GM19043 (cell line): ENCODE measurements at regions not wholly inside any gene's neighbourhood (a gene's known extent, or its start where the extent isn't known, plus 50 kb on each side); places are given as distances from the start of the nearest gene placed in this dataset.
"Not testable (repeated sequence)": the region's sequence is repeated elsewhere in the genome, so short reads cannot be mapped to it uniquely, and the experiment has no call there.

Experiments used
- ATAC-seq: cut with Tn5 transposase; IDR thresholded peaks from one replicate; pipeline ENCODE4 v1.9.1; 2021; ENCODE audit warnings: low read depth; ENCODE audit not compliant: unreplicated experiment

DNA sequence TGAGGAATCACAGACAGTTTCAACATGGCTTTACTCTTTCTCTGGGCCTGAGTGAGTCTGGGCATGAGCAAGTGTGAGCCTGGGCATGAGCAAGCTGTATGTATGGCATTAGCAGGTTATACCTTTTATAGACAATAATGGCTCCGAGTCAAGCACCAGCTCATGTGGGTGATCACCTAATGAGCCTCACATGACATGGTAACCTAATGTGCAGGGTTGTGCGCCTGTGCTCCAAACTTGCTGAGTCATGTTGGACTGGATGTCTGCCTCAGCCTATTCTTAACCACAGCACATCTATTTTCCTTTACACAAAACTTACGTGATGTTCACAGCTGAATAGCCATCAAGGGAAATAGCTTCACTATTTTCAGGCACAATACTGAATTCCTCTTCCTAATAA, 236.2 kb upstream of the NRIP1 start:
- ATAC-seq: no peak

DNA sequence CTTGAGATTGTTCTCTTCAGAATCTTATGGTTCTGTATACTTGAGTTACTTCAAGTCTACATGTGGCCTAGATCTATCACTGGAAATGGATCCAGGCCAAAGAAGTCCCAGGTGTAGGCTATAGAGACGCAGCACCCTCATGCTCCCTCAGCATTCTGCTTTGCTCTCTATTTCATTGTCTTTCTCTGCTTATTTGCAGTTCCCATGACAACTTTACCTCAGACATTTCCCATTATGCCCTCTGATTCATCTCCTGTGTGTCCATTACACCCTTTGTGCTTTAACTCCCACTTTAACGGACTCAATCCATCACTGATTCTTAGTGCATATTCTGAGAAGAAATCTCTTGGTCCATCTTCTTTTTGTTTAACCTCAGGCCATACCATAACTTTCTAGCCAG, 236.9 kb upstream of the NRIP1 start:
- no peak for ATAC-seq

DNA sequence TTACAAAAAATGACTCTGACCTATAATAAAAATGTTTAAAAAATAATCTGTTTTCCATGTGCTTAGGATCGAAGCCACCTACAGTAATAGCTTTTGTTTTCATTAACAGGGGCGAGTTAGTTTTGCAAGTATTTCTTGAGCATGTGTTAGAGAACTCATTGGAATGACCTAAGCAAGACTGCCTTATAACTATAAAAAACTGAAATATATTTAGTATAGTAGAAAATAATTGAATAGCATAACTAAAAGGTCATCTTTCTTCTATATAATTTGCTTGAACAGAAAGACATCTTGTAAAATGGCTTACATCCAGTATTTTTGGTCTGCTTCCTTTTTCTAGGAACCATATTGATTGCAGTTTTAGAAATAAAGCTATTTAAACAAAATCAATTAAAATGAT, 241.5 kb upstream of the NRIP1 start:
- ATAC-seq: no peak

DNA sequence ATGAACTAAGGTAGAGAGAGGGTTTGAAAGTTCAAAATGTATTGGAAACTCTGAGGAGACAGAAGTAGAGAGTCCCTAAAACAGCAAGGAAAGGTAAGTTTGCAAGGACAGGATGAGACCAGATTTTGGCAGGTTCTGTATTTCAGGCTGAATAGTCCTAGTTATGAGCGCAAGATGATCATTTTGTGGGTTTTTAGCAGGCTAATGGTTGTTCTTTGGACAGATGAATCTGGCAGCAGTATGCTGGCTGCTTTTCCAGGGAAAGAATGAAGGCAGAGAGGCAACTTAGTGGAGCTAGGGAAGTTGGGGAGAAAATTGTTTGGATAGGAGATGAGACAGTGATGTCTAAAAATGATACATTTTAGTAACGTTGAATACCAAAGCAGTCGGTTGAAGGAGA, 243.5 kb upstream of the NRIP1 start:
- ATAC-seq: no peak

DNA sequence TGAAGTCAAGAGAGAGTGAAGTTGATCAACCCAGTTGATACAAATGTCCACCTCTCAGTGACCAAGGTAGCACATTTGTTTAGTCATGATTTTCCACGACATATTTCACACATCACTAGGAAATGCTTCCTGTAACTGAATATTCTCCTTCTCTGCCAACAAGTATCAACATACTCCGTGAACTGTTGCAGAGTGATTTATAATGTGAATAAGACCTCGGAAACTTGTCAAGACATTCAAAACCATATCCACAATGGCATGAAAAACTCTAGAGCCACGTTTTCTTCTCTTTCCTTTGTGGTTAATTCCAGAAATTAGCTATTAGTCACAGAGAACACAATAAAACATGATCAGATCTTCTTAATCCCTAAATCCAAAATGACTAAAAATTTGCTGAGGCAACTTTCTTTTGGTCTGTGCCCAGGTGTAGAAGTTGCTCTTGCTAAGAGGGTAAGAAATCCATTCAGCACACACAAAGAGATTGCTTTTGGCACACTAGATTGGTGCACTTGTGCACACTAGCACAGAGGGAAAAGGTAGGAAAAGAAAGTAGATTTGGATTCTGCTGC, 244.3 kb upstream of the NRIP1 start:
- no peak for ATAC-seq

DNA sequence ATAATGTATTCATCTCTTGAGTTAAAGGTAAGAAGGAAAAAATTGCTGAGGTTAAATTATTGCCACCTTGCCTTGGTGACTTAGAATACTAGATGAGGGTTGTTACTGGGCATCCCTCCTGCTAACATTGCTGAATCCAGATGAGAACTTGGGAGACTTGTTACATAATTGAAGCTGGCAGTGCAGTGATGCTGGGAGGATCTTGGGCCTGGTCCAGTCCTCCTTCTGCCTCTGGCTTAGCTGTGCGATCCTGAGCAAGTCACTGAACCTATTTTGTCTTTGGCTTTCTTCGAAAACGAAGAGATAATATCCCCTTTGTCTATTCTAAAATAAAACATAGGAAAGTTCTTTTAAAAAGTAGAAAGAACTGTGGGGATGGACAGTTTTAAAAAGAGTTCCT, 244.9 kb upstream of the NRIP1 start:
- no peak for ATAC-seq

DNA sequence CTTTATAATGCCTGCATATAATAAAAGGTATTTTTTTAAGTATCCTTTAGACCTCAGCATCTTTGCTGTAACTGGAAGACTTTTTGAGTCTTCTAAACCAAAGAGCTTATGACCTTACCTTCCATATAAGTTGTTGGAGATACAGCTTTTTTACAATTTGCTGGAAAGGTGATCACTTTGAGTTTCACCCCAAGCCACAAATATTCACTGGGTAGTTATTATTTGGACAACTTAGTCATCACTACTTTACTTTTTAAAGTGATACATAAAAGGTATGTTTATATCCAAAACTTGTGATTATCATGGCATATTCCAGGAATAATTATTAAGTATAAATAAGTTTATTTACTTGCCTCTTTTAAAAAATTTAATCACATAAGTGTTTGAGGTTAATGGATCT, 246.7 kb upstream of the NRIP1 start:
- ATAC-seq: no peak

DNA sequence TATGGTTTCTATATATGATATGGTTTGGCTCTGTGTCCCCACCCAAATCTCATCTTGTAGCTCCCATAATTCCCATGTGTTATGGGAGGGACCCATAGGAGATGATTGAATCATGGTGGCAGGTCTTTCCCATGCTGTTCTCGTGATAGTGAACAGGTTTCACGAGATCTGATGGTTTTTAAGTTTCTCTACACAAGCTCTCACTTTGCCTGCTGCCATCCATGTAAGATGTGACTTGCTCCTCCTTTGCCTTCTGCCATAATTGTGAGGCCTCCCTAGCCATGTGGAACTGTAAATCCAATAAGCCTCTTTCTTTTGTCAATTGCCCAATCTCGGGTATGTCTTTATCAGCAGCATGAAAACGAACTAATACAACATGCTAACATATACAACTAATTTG, 252.2 kb upstream of the NRIP1 start:
- ATAC-seq: not testable (repeated sequence)

DNA sequence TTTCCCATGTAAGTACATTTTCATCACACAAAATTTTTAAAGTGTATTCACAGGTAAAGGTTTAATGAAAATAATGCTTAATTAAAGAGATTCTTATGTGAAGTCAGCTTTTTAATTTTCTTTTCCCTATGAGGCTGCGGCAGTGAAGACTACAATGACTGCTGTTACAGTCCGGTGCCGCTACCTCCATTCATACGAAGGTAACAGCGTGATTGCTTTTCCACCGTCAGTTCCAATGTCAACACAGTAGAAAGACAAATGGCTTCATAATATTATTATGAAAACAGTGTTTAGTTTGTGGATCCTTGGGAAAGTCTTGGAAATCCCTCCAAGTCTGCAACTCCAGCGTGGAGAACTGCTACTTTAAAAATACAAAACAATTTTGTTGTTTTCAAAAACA, 254.9 kb upstream of the NRIP1 start:
- ATAC-seq: no peak

DNA sequence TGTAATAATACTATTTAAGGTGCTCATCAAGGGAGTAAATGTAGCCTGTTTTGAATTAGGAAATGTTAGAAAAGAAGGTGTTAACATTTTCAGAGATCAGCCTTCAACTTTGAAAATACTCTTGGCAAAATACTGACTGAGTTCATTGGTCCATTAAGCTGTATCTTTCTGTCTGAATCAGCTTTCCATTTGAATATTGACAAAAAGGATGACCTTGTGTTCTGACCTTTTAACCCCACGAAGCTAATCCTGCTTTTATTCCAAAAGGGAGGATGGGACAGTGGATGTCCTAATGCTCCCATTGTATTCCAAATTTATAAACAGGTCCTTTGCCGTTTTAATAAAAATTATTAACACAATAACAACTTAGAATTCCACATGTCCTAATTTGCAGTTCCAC, 259.7 kb upstream of the NRIP1 start:
- no peak for ATAC-seq

DNA sequence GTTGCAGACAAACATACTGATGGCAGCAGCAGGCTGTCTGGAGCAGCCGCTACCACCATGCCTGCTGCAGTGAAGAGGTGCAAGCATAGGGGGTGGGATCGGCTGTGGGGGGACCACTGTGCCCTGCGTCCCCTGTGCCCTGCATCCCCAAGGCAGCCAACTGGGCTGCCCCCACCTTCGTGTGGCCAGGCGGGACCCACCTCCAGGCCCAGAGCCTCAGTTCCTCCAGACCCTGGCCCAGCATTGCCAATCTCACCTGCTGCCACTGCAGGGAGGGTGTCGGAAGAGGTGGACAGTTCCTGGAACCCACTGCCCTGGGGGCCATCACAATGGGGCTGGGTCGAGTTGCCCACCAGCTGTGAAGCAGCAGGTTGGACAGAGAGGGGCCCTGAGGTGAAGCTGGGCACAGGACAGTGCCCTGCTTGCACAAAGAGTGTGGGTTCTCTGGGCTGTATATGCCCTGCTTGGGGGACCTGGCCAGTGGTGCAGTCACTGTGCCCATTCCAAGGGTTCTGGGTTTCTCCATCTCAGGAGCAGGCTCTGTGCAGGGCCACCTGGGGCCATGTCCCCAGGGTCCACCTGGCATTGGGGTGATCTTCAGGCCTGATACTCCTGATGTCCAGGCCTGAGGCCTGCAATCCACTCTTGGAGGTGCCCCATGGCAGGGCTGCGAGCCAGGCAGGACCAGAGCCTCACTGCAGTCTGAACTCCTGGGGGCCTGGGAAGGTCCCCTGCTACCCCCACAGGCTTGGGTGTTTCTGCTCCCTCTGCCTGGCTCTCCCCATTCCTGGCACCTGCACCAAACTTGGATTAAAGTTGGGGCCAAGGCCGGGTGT, 261.4 kb upstream of the NRIP1 start:
- ATAC-seq: no peak

DNA sequence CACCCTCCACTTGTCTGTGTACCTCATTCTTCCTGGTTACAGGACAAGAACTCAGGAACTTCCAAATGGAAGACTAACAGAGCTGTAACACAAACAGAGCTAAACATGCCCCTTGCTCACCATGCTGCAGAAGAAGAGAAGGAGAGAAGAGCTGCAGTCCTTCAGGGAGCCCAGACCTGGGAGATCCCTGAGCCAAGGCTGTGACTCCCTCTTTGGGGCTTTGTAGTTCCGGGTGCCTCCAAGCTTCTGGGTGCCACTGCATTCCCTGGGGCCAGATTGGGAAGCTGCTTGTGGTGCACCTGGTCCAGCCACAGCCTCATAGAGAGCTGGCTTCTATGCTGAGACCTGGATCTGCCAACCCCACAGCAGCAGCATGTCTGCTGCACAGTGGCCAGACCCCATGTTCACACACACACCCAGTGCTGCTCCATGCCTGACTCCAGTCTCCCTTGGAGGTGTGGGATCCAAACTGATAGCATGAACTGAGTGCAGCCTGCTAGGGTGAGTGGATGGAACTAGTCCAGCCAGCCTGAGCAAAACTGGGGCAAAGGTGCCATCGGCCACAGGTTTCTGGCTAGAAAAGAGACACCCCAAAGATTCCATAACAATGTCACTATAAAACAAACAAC, 263.0 kb upstream of the NRIP1 start:
- no peak for ATAC-seq

DNA sequence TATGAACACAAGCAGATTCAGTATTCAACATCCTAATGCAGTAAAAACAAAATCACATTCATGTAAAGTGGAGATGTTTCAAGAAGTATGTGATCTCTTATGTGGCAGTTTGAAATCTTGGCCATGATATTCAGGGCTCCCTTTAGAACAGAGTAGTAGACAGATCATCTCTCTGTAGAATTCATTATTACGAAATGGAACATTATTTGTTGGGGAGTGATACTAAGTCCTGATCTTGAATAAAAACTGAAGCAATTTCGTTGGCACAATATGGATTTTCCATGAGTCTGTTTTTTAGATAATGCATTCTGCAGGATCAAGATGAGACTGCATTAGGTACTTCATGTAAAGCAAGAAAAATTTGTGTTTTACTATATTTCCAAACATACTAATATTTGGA, 264.4 kb upstream of the NRIP1 start:
- no peak for ATAC-seq

DNA sequence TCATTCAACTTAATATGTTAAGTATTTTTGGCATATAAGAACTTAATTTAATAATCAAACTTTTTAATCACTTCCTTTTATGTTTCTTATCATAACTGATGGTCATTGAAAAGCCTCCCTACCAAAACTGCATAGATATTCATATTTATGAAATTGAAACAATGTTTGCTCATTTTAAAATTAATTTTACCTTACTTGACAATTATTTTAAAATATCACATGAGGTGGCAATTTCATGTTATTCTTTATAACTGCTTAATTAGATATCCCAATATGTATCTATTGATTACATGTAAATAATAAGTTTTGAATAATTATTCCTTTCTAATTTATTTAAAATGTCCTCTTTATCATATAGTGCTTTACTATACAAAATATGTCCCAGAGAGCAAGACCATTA, 266.1 kb upstream of the NRIP1 start:
- ATAC-seq: no peak

DNA sequence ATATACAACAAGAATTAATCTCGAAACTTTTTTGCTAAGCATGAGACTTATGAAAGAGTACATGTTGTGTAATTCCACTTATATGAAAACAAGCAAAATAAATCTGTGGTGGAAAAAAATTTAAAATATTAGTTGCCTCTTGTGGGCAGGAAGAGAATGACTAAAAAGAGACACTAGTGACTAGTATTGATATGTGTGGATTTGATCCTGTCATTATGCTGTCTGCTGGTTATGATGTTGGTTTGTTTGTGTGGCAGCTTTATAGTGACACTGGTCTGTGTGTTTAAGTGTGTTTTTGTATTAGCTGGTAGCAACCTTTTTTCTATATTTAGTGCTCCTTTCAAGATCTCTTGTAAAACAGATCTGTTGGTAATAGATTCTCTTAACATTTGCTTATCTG, 267.8 kb upstream of the NRIP1 start:
- ATAC-seq: no peak

DNA sequence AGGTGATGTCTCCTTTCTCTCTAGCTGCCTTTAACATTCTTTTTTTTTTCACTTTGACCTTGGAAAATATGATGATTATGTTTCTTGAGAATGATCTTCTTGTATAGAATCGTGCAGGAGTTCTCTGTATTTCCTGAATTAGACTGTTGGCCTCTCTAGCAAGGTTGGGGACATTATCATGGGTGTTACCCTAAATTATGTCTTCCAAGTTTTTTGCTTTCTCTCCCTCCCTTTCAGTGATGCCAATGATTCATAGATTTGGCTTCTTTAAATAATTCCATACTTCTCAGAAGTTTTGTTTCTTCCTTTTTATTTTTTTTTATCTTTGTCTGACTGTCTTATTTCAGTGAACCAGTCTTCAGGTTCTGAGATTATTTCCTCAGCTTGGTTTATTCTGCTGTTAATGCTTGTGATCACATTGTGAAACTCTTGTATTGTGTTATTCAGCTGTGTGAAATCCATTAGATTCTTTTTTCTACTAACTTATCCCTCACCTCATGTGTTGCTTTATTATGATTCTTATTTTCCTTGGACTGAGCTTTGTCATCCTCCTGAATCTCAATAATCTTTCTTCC, 268.4 kb upstream of the NRIP1 start:
- ATAC-seq: no peak

DNA sequence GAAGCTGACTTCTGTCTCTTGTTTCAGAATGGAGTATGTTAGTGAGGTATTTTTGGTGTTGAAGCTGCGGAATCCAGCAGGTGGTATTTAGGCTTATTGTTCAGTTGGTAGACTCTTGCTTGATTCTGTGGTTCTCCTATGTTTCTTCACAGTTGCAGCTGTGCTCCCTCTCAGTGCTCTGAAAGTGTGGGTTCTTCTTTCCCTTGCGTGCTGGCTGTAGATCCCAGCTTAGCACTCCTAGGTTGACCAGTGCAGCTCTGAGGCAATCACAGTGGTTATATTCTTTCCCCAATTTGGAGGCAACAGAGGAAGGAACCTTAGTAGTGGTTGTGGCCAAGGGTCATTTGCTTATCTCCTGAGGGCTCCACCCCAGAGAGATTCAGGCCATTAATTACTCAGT, 269.2 kb upstream of the NRIP1 start:
- no peak for ATAC-seq

DNA sequence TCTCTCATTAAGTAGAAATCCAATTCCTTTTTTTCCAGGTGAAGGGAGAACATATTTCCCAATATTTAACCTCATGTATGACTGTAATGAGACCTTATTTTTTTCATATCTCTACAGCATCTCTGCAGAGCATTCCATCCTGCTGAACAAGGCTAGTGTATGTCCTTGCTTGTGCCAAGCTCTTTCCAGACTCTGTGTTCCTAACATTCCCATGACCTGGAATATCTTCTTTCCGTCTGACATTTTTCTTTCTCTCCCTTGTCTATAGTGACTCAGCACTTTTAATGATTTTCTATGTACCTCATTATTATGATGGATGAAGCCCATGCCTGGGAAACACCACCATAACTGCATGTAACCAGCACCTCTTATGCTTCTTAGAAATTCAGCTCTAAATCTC, 278.3 kb upstream of the NRIP1 start:
- no peak for ATAC-seq

DNA sequence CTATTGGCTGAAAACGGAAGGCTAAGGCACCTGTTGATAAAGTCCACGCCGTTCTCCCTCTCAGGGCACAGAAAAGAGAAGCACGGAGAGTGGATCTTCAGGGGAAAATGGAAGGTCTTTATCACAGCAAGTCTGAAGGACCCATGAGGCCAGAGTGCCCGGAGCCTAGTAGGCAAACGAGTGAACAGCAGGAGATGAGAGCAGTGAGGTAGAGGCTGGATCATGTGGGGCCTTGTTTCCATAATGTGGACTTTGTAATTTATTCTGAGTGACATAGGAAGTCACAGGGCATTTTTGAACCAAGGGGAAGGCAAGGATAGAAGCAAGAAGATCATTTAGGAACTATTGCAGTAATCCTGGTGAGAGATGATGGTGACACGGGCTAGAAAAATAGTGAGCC, 287.2 kb upstream of the NRIP1 start:
- no peak for ATAC-seq

DNA sequence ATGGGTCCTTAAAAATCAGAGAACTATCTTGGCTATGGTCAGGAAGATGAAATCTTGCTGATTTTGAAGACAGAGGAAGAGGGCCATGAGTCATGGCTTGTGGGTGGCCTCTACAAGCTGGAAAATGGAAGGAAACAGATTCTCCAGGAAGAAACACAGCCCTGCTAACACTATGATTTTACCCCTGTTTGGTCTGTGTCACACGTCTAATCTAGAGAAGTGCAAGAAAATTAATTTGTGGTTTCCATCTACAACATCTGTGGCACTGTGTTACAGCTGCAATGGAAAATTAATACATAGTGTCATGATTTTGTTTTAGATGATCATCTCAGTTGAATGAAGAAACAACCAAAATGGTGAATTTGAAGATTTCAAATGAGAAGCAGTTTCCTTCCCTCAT, 288.7 kb upstream of the NRIP1 start:
- ATAC-seq: no peak

DNA sequence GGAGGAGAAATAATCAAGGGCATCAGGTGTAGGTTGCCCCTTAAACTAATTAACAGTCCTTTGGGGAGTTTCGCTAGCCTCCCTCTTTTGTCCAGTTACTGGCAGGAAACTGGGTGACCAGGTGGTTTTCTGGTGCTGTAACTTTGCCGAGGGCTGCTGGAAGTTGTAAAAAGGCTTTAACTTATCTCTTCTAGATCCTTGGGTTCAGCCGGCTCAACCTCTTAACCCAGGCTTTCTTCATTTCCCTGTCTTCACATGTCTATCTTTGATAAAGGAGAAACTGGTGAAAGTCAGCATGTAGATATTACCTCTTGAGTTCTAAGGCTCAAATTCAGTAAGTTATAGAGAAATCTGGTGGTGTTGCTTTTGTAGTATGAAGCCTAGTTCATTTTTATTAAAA, 289.7 kb upstream of the NRIP1 start:
- no peak for ATAC-seq

DNA sequence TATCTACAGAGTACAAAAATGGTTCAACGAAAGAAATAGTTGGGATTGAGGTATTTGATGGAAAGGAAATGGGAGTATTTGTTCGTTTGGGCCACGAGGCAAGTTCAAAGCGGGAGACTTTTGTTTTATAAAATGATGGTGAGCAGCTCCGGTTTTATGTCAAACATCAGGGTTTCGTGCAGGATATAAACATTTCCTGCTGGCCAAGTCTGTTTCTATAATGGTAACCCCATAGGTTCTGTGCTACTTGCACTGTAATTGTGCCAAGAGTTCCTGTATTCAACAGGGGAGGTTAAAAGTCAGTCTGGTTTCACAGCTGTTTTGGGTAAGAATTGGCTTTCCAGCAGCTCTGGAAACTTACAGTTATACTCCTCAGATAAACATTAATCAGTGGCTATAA, 290.3 kb upstream of the NRIP1 start:
- no peak for ATAC-seq
